HG03558 (cell line): ENCODE measurements at regions not wholly inside any gene's neighbourhood (a gene's known extent, or its start where the extent isn't known, plus 50 kb on each side); places are given as distances from the start of the nearest gene placed in this dataset.
"Not testable (repeated sequence)": the region's sequence is repeated elsewhere in the genome, so short reads cannot be mapped to it uniquely, and the experiment has no call there.

Experiments used
- ATAC-seq: cut with Tn5 transposase; IDR thresholded peaks from one replicate; pipeline ENCODE4 v1.9.1; 2021; ENCODE audit warnings: moderate number of reproducible peaks; ENCODE audit not compliant: unreplicated experiment; ENCODE audit errors: extremely low read depth

GRCh38 chr6:20263059-20263458 is 50.8 kb upstream of the MBOAT1 start:
- ATAC-seq: no peak

- ATAC-seq: no peak
Measured at GRCh38 chr6:20265842-20266241, 53.6 kb upstream of the MBOAT1 start.

GRCh38 chr6:20266851-20267608 is 54.8 kb upstream of the MBOAT1 start:
- ATAC-seq: no peak

GRCh38 chr6:20269181-20269580 is 56.9 kb upstream of the MBOAT1 start:
- no peak for ATAC-seq

GRCh38 chr6:20271818-20272217 is 59.5 kb upstream of the MBOAT1 start:
- ATAC-seq: no peak

- ATAC-seq: no peak
Measured at GRCh38 chr6:20274137-20274536, 61.9 kb upstream of the MBOAT1 start.

- not testable (repeated sequence) for ATAC-seq
Measured at GRCh38 chr6:20275837-20276236, 63.6 kb upstream of the MBOAT1 start.

- ATAC-seq: not testable (repeated sequence)
Measured at GRCh38 chr6:20277724-20278123, 65.5 kb upstream of the MBOAT1 start.

GRCh38 chr6:20279051-20279450 is 66.8 kb upstream of the MBOAT1 start:
- no peak for ATAC-seq

GRCh38 chr6:20279608-20280287 is 67.5 kb upstream of the MBOAT1 start:
- no peak for ATAC-seq

GRCh38 chr6:20280288-20280621 is 68.0 kb upstream of the MBOAT1 start:
- no peak for ATAC-seq

- ATAC-seq: no peak
Measured at GRCh38 chr6:20284672-20285071, 72.4 kb upstream of the MBOAT1 start.

GRCh38 chr6:20286968-20287565 is 74.8 kb upstream of the MBOAT1 start:
- ATAC-seq: no peak

GRCh38 chr6:20291764-20292580 is 79.7 kb upstream of the MBOAT1 start:
- peak; percentile 78 for ATAC-seq

GRCh38 chr6:20292905-20293304 is 80.6 kb upstream of the MBOAT1 start:
- no peak for ATAC-seq

GRCh38 chr6:20301256-20301655 is 89.0 kb upstream of the MBOAT1 start:
- ATAC-seq: no peak

GRCh38 chr6:20302168-20302567 is 89.9 kb upstream of the MBOAT1 start:
- ATAC-seq: no peak

- ATAC-seq: no peak
Measured at GRCh38 chr6:20302702-20303251, 90.5 kb upstream of the MBOAT1 start.

GRCh38 chr6:20306491-20306890 is 94.2 kb upstream of the MBOAT1 start:
- no peak for ATAC-seq

- ATAC-seq: no peak
Measured at GRCh38 chr6:20309186-20309585, 92.5 kb upstream of the E2F3 start.
